ENCODE measurements at regions not wholly inside any gene's neighbourhood (a gene's known extent, or its start where the extent isn't known, plus 50 kb on each side); places are given as distances from the start of the nearest gene placed in this dataset.

GRCh38 chr3:145005427-145005826, 1033.8 kb downstream of the DIPK2A start:
- Mint-ChIP-seq H3K4me3 (ENCODE audit: unreplicated experiment) (no peak overlapping the region), H3K36me3 (ENCODE audit: unreplicated experiment) (peaks cover 4% of the 10 kb centered on the region), H3K27ac (ENCODE audit: unreplicated experiment) (no peak overlapping the region), H3K9me3 (ENCODE audit: unreplicated experiment) (no peaks in the 10 kb centered on the region), H3K4me1 (ENCODE audit: low read depth, unreplicated experiment) (no peaks in the 10 kb centered on the region), H3K27me3 (ENCODE audit: unreplicated experiment) (no peaks in the 10 kb centered on the region)
- DNase-seq: no peak
- no peak for TF ChIP-seq CTCF (IDR thresholded peaks at IDR 0.05; ENCODE audit: partially characterized antibody, unreplicated experiment)

- Mint-ChIP-seq H3K4me3 (ENCODE audit: unreplicated experiment) (no peak overlapping the region), H3K27me3 (ENCODE audit: unreplicated experiment) (no peaks in the 10 kb centered on the region)
- no peak for TF ChIP-seq CTCF (IDR thresholded peaks at IDR 0.05; ENCODE audit: partially characterized antibody, unreplicated experiment)
Observed at GRCh38 chr3:145006271-145006670, 1034.6 kb downstream of the DIPK2A start.

GRCh38 chr3:145013931-145014330, 1042.3 kb downstream of the DIPK2A start:
- H3K27ac Mint-ChIP-seq (ENCODE audit: unreplicated experiment): no peak overlapping the region
- DNase-seq: no peak
- no peak overlapping the region for H3K4me3 Mint-ChIP-seq (ENCODE audit: unreplicated experiment)
- no peaks in the 10 kb centered on the region for H3K36me3 Mint-ChIP-seq (ENCODE audit: unreplicated experiment)
- H3K27me3 Mint-ChIP-seq (ENCODE audit: unreplicated experiment): no peaks in the 10 kb centered on the region
- no peaks in the 10 kb centered on the region for H3K9me3 Mint-ChIP-seq (ENCODE audit: unreplicated experiment)
- H3K4me1 Mint-ChIP-seq (ENCODE audit: low read depth, unreplicated experiment): no peaks in the 10 kb centered on the region
- no peak for TF ChIP-seq CTCF (IDR thresholded peaks at IDR 0.05; ENCODE audit: partially characterized antibody, unreplicated experiment)

More at GRCh38 chr3:145006271-145006670, 1034.6 kb downstream of the DIPK2A start:
- no peak for DNase-seq
- no peaks in the 10 kb centered on the region for H3K9me3 Mint-ChIP-seq (ENCODE audit: unreplicated experiment)
- no peaks in the 10 kb centered on the region for H3K4me1 Mint-ChIP-seq (ENCODE audit: low read depth, unreplicated experiment)
- no peak overlapping the region for H3K27ac Mint-ChIP-seq (ENCODE audit: unreplicated experiment)
- H3K36me3 Mint-ChIP-seq (ENCODE audit: unreplicated experiment): peaks cover 2% of the 10 kb centered on the region

GRCh38 chr3:145015253-145015652, 1043.6 kb downstream of the DIPK2A start:
- Mint-ChIP-seq H3K4me3 (ENCODE audit: unreplicated experiment) (no peak overlapping the region), H3K27ac (ENCODE audit: unreplicated experiment) (no peak overlapping the region), H3K9me3 (ENCODE audit: unreplicated experiment) (no peaks in the 10 kb centered on the region), H3K27me3 (ENCODE audit: unreplicated experiment) (no peaks in the 10 kb centered on the region), H3K36me3 (ENCODE audit: unreplicated experiment) (no peaks in the 10 kb centered on the region), H3K4me1 (ENCODE audit: low read depth, unreplicated experiment) (no peaks in the 10 kb centered on the region)
- no peak for DNase-seq
- TF ChIP-seq CTCF (IDR thresholded peaks at IDR 0.05; ENCODE audit: partially characterized antibody, unreplicated experiment): no peak

- Mint-ChIP-seq H3K27ac (ENCODE audit: unreplicated experiment) (no peak overlapping the region), H3K27me3 (ENCODE audit: unreplicated experiment) (no peaks in the 10 kb centered on the region), H3K4me1 (ENCODE audit: low read depth, unreplicated experiment) (no peaks in the 10 kb centered on the region), H3K9me3 (ENCODE audit: unreplicated experiment) (no peaks in the 10 kb centered on the region), H3K36me3 (ENCODE audit: unreplicated experiment) (no peaks in the 10 kb centered on the region), H3K4me3 (ENCODE audit: unreplicated experiment) (no peak overlapping the region)
- no peak for DNase-seq
- no peak for TF ChIP-seq CTCF (IDR thresholded peaks at IDR 0.05; ENCODE audit: partially characterized antibody, unreplicated experiment)
Observed at GRCh38 chr3:145017959-145018358, 1046.3 kb downstream of the DIPK2A start.

Data from glutamatergic neuron (in vitro differentiated cells).